ENCODE measurements at regions not wholly inside any gene's neighbourhood (a gene's known extent, or its start where the extent isn't known, plus 50 kb on each side); places are given as distances from the start of the nearest gene placed in this dataset.

- no peak for DNase-seq (ENCODE audit: low read depth, low spot score)
- no peaks in the 10 kb centered on the region for H3K9me3 Mint-ChIP-seq
- TF ChIP-seq, protein P1, sequence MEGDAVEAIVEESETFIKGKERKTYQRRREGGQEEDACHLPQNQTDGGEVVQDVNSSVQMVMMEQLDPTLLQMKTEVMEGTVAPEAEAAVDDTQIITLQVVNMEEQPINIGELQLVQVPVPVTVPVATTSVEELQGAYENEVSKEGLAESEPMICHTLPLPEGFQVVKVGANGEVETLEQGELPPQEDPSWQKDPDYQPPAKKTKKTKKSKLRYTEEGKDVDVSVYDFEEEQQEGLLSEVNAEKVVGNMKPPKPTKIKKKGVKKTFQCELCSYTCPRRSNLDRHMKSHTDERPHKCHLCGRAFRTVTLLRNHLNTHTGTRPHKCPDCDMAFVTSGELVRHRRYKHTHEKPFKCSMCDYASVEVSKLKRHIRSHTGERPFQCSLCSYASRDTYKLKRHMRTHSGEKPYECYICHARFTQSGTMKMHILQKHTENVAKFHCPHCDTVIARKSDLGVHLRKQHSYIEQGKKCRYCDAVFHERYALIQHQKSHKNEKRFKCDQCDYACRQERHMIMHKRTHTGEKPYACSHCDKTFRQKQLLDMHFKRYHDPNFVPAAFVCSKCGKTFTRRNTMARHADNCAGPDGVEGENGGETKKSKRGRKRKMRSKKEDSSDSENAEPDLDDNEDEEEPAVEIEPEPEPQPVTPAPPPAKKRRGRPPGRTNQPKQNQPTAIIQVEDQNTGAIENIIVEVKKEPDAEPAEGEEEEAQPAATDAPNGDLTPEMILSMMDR (conservative IDR thresholded peaks at IDR 0.05) = no peak
- no peaks in the 10 kb centered on the region for H3K27me3 Mint-ChIP-seq (ENCODE audit: low read depth)
- H3K36me3 Mint-ChIP-seq (ENCODE audit: low read depth) = no peaks in the 10 kb centered on the region
- no peak overlapping the region for H3K27ac Mint-ChIP-seq (ENCODE audit: unreplicated experiment)
- peaks cover 10% of the 10 kb centered on the region for H3K4me1 Mint-ChIP-seq
- no peak overlapping the region for H3K4me3 Mint-ChIP-seq
Observed at GRCh38 chr9:88197781-88198340, 59.6 kb upstream of the SPATA31C2 start.

DNA sequence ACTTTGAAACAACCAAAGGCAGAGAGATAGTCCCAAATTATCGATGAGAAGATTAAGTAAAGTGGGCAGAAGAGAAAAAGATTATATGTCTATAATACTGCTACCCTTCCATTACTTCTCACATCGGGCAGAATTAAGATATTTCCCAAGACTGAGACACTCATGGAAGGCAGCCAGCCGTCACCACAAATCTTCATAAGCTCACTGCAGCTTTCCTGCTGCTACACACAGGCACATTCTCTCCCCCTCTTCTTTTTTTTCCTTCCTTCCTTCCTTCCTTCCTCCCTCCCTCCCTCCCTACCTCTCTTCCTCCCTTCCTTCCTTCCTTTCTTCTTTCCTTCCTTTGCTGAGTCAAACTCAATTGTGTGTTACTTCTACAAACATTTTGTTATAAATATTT lies 58.7 kb upstream of the SPATA31C2 start:
- Mint-ChIP-seq H3K27ac (ENCODE audit: unreplicated experiment) (no peak overlapping the region), H3K27me3 (ENCODE audit: low read depth) (peaks cover 2% of the 10 kb centered on the region), H3K36me3 (ENCODE audit: low read depth) (no peaks in the 10 kb centered on the region), H3K4me3 (no peak overlapping the region), H3K9me3 (no peaks in the 10 kb centered on the region), H3K4me1 (peaks cover 10% of the 10 kb centered on the region)
- no peak for DNase-seq (ENCODE audit: low read depth, low spot score)
- TF ChIP-seq, protein P1 (conservative IDR thresholded peaks at IDR 0.05) = no peak

DNA sequence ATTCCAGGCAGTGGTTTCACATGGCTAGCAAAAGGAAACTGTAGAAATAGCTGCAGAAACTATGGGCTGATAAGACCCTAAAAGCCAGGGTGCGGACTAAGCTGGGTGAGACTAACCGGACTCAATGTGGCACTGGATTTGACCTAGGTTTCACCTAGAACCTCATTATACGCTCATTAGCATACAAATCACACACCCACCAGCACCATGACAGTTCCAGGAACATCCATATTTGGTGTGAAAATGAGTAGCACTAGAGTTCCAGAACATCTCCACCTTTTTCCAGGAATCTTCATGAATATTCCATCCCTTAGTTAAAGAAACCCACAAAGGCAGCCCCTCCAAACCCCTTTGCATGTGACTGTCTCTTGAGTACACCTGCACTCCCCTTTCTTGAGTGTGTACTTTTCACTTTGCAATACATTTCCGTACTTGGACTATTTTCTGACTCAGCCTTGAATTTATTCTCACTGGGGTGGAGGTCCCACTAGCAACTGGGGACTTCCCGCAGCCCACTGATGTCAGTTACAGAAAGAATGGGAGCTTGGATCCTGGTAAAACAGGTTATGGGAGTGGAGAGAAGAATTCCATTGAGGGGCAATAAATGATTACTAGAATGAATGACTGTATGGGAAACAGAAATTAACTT lies 58.0 kb upstream of the SPATA31C2 start:
- H3K4me3 Mint-ChIP-seq = no peak overlapping the region
- peaks cover 10% of the 10 kb centered on the region for H3K4me1 Mint-ChIP-seq
- no peaks in the 10 kb centered on the region for H3K36me3 Mint-ChIP-seq (ENCODE audit: low read depth)
- DNase-seq (ENCODE audit: low read depth, low spot score) = no peak
- H3K27me3 Mint-ChIP-seq (ENCODE audit: low read depth) = peaks cover 2% of the 10 kb centered on the region
- TF ChIP-seq, protein P1 (conservative IDR thresholded peaks at IDR 0.05) = no peak
- H3K9me3 Mint-ChIP-seq = no peaks in the 10 kb centered on the region
- no peak overlapping the region for H3K27ac Mint-ChIP-seq (ENCODE audit: unreplicated experiment)

DNA sequence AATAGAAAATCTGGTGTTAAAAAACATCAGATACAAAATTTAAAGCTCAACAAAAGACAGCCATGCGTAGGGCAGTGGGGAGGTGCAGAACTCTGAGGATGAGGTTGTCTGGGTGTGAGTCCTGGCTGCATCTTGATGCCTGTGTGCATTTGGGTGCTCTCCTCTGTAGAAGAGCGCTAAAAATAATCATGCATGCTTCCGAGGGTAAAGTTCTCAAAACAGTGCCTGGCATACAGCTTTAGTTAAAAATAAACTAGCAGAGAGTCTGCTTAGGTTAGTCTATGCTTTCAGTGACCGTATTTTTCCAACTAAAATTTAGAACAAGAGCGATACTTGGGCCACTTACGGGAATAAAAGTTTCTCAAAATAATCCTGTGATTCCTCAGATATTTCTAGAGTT lies 55.5 kb upstream of the SPATA31C2 start:
- Mint-ChIP-seq H3K9me3 (peaks cover 2% of the 10 kb centered on the region), H3K27ac (ENCODE audit: unreplicated experiment) (no peak overlapping the region), H3K36me3 (ENCODE audit: low read depth) (no peaks in the 10 kb centered on the region), H3K27me3 (ENCODE audit: low read depth) (peaks cover 2% of the 10 kb centered on the region), H3K4me3 (no peak overlapping the region), H3K4me1 (peaks cover 10% of the 10 kb centered on the region)
- TF ChIP-seq, protein P1 (conservative IDR thresholded peaks at IDR 0.05) = no peak
- DNase-seq (ENCODE audit: low read depth, low spot score) = no peak

DNA sequence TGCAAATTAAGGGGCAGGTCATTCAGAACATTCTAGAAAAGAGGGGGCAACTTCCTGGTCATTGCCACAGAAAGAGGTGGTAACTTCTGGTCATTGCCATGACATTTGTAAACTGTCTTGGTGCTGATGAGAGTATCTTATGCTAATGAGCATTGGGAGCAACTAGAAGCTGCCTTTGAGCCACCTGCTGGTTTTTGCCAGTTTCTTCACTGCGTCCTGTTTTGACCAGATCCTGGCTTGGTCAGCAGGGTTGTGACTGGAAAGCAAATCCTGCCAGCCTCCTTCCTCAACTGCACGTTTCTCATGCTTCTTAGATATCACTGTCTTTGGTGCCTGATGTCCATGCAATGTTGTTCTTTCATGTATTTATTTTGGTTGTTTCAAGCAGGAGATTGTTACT lies 53.2 kb upstream of the SPATA31C2 start:
- no peaks in the 10 kb centered on the region for H3K36me3 Mint-ChIP-seq (ENCODE audit: low read depth)
- DNase-seq (ENCODE audit: low read depth, low spot score) = no peak
- H3K4me3 Mint-ChIP-seq = no peak overlapping the region
- H3K9me3 Mint-ChIP-seq = peaks cover 2% of the 10 kb centered on the region
- no peaks in the 10 kb centered on the region for H3K4me1 Mint-ChIP-seq
- no peak overlapping the region for H3K27ac Mint-ChIP-seq (ENCODE audit: unreplicated experiment)
- TF ChIP-seq, protein P1 (conservative IDR thresholded peaks at IDR 0.05) = no peak
- H3K27me3 Mint-ChIP-seq (ENCODE audit: low read depth) = peaks cover 2% of the 10 kb centered on the region
